Breast epithelium (tissue), 3 donors: ENCODE measurements at regions not wholly inside any gene's neighbourhood (a gene's known extent, or its start where the extent isn't known, plus 50 kb on each side); places are given as distances from the start of the nearest gene placed in this dataset.

Experiments
- POLR2A ChIP-seq: fragments of 450-650 bp; IDR thresholded peaks from one replicate; pipeline ENCODE4 v1.6.1; 2016; ENCODE audit warnings: antibody characterized with exemption, mild to moderate bottlenecking, moderate library complexity
- POLR2AphosphoS5 ChIP-seq, 3 donors: sonication (generic); formaldehyde crosslinking; IDR thresholded peaks; one replicate each; pipeline ENCODE4 v1.6.1; 2017; ENCODE audit warnings: antibody characterized with exemption in 3 of 3
- TF ChIP-seq, protein P1 (sequence below), 3 donors: fragments of 450-650 bp; IDR thresholded peaks; one replicate each; pipeline ENCODE4 v1.5.1; 2016 to 2017; ENCODE audit warnings: antibody characterized with exemption in 3 of 3, mild to moderate bottlenecking in 3 of 3, moderate library complexity in 3 of 3

GRCh38 chr6:106801256-106801655 is 171.9 kb downstream of the QRSL1 start:
- no peak for TF ChIP-seq POLR2A
- TF ChIP-seq, protein P1, sequence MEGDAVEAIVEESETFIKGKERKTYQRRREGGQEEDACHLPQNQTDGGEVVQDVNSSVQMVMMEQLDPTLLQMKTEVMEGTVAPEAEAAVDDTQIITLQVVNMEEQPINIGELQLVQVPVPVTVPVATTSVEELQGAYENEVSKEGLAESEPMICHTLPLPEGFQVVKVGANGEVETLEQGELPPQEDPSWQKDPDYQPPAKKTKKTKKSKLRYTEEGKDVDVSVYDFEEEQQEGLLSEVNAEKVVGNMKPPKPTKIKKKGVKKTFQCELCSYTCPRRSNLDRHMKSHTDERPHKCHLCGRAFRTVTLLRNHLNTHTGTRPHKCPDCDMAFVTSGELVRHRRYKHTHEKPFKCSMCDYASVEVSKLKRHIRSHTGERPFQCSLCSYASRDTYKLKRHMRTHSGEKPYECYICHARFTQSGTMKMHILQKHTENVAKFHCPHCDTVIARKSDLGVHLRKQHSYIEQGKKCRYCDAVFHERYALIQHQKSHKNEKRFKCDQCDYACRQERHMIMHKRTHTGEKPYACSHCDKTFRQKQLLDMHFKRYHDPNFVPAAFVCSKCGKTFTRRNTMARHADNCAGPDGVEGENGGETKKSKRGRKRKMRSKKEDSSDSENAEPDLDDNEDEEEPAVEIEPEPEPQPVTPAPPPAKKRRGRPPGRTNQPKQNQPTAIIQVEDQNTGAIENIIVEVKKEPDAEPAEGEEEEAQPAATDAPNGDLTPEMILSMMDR (IDR thresholded peaks at IDR 0.05): no peak
- TF ChIP-seq POLR2AphosphoS5 (IDR thresholded peaks at IDR 0.05): no peak
